Breast epithelium (tissue), 3 donors: ENCODE measurements at regions not wholly inside any gene's neighbourhood (a gene's known extent, or its start where the extent isn't known, plus 50 kb on each side); places are given as distances from the start of the nearest gene placed in this dataset.

Source experiments
- CTCF ChIP-seq, 3 donors: fragments of 450-650 bp; IDR thresholded peaks; one replicate each; pipeline ENCODE4 v1.5.1; 2016 to 2017; ENCODE audit warnings: antibody characterized with exemption in 3 of 3, mild to moderate bottlenecking in 3 of 3, moderate library complexity in 3 of 3
- POLR2A ChIP-seq: fragments of 450-650 bp; IDR thresholded peaks from one replicate; pipeline ENCODE4 v1.6.1; 2016; ENCODE audit warnings: antibody characterized with exemption, mild to moderate bottlenecking, moderate library complexity

GRCh38 chr1:104018922-104019674 is 269.4 kb downstream of the AMY1C start:
- TF ChIP-seq POLR2A (no peak), CTCF (IDR thresholded peaks at IDR 0.05) (no peak)
